Mononuclear cell (primary cell): ENCODE measurements at regions not wholly inside any gene's neighbourhood (a gene's known extent, or its start where the extent isn't known, plus 50 kb on each side); places are given as distances from the start of the nearest gene placed in this dataset.
"Not testable (repeated sequence)": the region's sequence is repeated elsewhere in the genome, so short reads cannot be mapped to it uniquely, and the experiment has no call there.

Experiments used
- H3K27me3 ChIP-seq: 2 replicates; pipeline ENCODE4 v1.6.0; 2011; ENCODE audit warnings: low read length, control low read depth; ENCODE audit not compliant: insufficient read depth
- H3K4me1 ChIP-seq: 2 replicates; pipeline ENCODE4 v1.5.1; 2011; ENCODE audit warnings: mild to moderate bottlenecking, low read length, control low read depth; ENCODE audit not compliant: insufficient read depth
- H3K4me3 ChIP-seq: 2 replicates; pipeline ENCODE4 v1.5.1; 2011; ENCODE audit warnings: mild to moderate bottlenecking, low read length, moderate library complexity
- H3K9me3 ChIP-seq: 2 replicates; pipeline ENCODE4 v1.5.1; 2011; ENCODE audit warnings: low read depth, mild to moderate bottlenecking, control low read depth, low read length

- no peaks in the 10 kb centered on the region for H3K9me3 ChIP-seq
- no peaks in the 10 kb centered on the region for H3K27me3 ChIP-seq
- H3K4me3 ChIP-seq = no peak overlapping the region
Observed at GRCh38 chr10:36488579-36488978, 636.8 kb upstream of the ANKRD30A start.

GRCh38 chr10:36479073-36479472 lies 646.3 kb upstream of the ANKRD30A start:
- no peaks in the 10 kb centered on the region for H3K9me3 ChIP-seq
- H3K4me1 ChIP-seq = no peaks in the 10 kb centered on the region
- no peak overlapping the region for H3K4me3 ChIP-seq
- H3K27me3 ChIP-seq = no peaks in the 10 kb centered on the region

More at GRCh38 chr10:36488579-36488978, 636.8 kb upstream of the ANKRD30A start:
- H3K4me1 ChIP-seq = no peaks in the 10 kb centered on the region

GRCh38 chr10:36476399-36476798 lies 649.0 kb upstream of the ANKRD30A start:
- Histone ChIP-seq H3K4me1 (no peaks in the 10 kb centered on the region), H3K27me3 (no peaks in the 10 kb centered on the region), H3K4me3 (no peak overlapping the region), H3K9me3 (no peaks in the 10 kb centered on the region)

- Histone ChIP-seq H3K4me1 (no peaks in the 10 kb centered on the region), H3K9me3 (no peaks in the 10 kb centered on the region), H3K4me3 (no peak overlapping the region), H3K27me3 (no peaks in the 10 kb centered on the region)
Observed at GRCh38 chr10:36475746-36476145, 649.7 kb upstream of the ANKRD30A start.

GRCh38 chr10:36474456-36474855 lies 650.9 kb upstream of the ANKRD30A start:
- no peaks in the 10 kb centered on the region for H3K9me3 ChIP-seq
- no peaks in the 10 kb centered on the region for H3K4me1 ChIP-seq
- H3K27me3 ChIP-seq = no peaks in the 10 kb centered on the region
- H3K4me3 ChIP-seq = no peak overlapping the region

GRCh38 chr10:36473122-36473521 lies 652.3 kb upstream of the ANKRD30A start:
- H3K4me1 ChIP-seq = no peaks in the 10 kb centered on the region
- no peaks in the 10 kb centered on the region for H3K27me3 ChIP-seq
- no peaks in the 10 kb centered on the region for H3K9me3 ChIP-seq
- H3K4me3 ChIP-seq = no peak overlapping the region

- no peaks in the 10 kb centered on the region for H3K27me3 ChIP-seq
- no peak overlapping the region for H3K4me3 ChIP-seq
- no peaks in the 10 kb centered on the region for H3K9me3 ChIP-seq
- H3K4me1 ChIP-seq = no peaks in the 10 kb centered on the region
Observed at GRCh38 chr10:36469585-36469984, 655.8 kb upstream of the ANKRD30A start.

- Histone ChIP-seq H3K4me3 (no peak overlapping the region), H3K27me3 (no peaks in the 10 kb centered on the region), H3K9me3 (no peaks in the 10 kb centered on the region), H3K4me1 (no peaks in the 10 kb centered on the region)
Observed at GRCh38 chr10:36468620-36469019, 656.8 kb upstream of the ANKRD30A start.

- H3K4me3 ChIP-seq = no peak overlapping the region
- no peaks in the 10 kb centered on the region for H3K4me1 ChIP-seq
- H3K27me3 ChIP-seq = no peaks in the 10 kb centered on the region
- no peaks in the 10 kb centered on the region for H3K9me3 ChIP-seq
Observed at GRCh38 chr10:36465604-36466379, 659.6 kb upstream of the ANKRD30A start.

GRCh38 chr10:36464291-36464690 lies 661.1 kb upstream of the ANKRD30A start:
- Histone ChIP-seq H3K27me3 (no peaks in the 10 kb centered on the region), H3K4me3 (no peak overlapping the region), H3K4me1 (no peaks in the 10 kb centered on the region), H3K9me3 (no peaks in the 10 kb centered on the region)

- Histone ChIP-seq H3K9me3 (no peaks in the 10 kb centered on the region), H3K27me3 (no peaks in the 10 kb centered on the region), H3K4me1 (no peaks in the 10 kb centered on the region), H3K4me3 (no peak overlapping the region)
Observed at GRCh38 chr10:36463390-36463789, 662.0 kb upstream of the ANKRD30A start.

GRCh38 chr10:36462194-36462593 lies 663.2 kb upstream of the ANKRD30A start:
- no peaks in the 10 kb centered on the region for H3K4me1 ChIP-seq
- no peak overlapping the region for H3K4me3 ChIP-seq
- H3K9me3 ChIP-seq = no peaks in the 10 kb centered on the region
- H3K27me3 ChIP-seq = no peaks in the 10 kb centered on the region

GRCh38 chr10:36458437-36458836 lies 667.0 kb upstream of the ANKRD30A start:
- not testable (repeated sequence) for H3K4me1 ChIP-seq, H3K4me3 ChIP-seq, H3K9me3 ChIP-seq, H3K27me3 ChIP-seq

- no peaks in the 10 kb centered on the region for H3K27me3 ChIP-seq
- H3K4me1 ChIP-seq = no peaks in the 10 kb centered on the region
- H3K9me3 ChIP-seq = no peaks in the 10 kb centered on the region
- no peak overlapping the region for H3K4me3 ChIP-seq
Observed at GRCh38 chr10:36457751-36458150, 667.6 kb upstream of the ANKRD30A start.

GRCh38 chr10:36455526-36456133 lies 669.8 kb upstream of the ANKRD30A start:
- no peaks in the 10 kb centered on the region for H3K4me1 ChIP-seq
- H3K27me3 ChIP-seq = no peaks in the 10 kb centered on the region
- no peaks in the 10 kb centered on the region for H3K9me3 ChIP-seq
- H3K4me3 ChIP-seq = no peak overlapping the region

GRCh38 chr10:36452851-36453250 lies 672.5 kb upstream of the ANKRD30A start:
- Histone ChIP-seq H3K4me1 (no peaks in the 10 kb centered on the region), H3K27me3 (no peaks in the 10 kb centered on the region), H3K4me3 (no peak overlapping the region), H3K9me3 (no peaks in the 10 kb centered on the region)
